Testis (tissue), 2 donors: ENCODE measurements at regions not wholly inside any gene's neighbourhood (a gene's known extent, or its start where the extent isn't known, plus 50 kb on each side); places are given as distances from the start of the nearest gene placed in this dataset.

Experiments used
- CTCF ChIP-seq, 3 experiments: fragments of 450-650 bp in 2 of 3; fragments of 200-600 bp in 1 of 3; sonication (generic) in 1 of 3; IDR thresholded peaks; one replicate each; pipeline ENCODE4 v1.5.1; 2016 to 2019; ENCODE audit warnings: antibody characterized with exemption in 3 of 3, mild to moderate bottlenecking in 2 of 3, moderate library complexity in 1 of 3
- POLR2A ChIP-seq: fragments of 450-650 bp; IDR thresholded peaks from one replicate; pipeline ENCODE4 v1.6.1; 2017; ENCODE audit warnings: antibody characterized with exemption, mild to moderate bottlenecking, moderate library complexity

- TF ChIP-seq POLR2A (no peak), CTCF (IDR thresholded peaks at IDR 0.05) (no peak)
These were observed 210.9 kb upstream of the NOCT start for GRCh38 chr4:138804711-138805110.
